A673 (cell line): ENCODE measurements at regions not wholly inside any gene's neighbourhood (a gene's known extent, or its start where the extent isn't known, plus 50 kb on each side); places are given as distances from the start of the nearest gene placed in this dataset.

ENCODE experiments used
- BruUV-seq: library from RNA; stranded (reverse); fragments of 400-500 nt; replicated peaks from 2 replicates; lab custom pipeline; 2021; lab: Mats Ljungman, UMichigan
- CTCF ChIA-PET: fragments of 300-600 bp; sonication (Branson Sonifier 250); formaldehyde crosslinking; loops from one replicate; lab custom pipeline; 2022; ENCODE audit warnings: antibody characterized with exemption; lab: Charles Lee
- POLR2A ChIA-PET: fragments of 300-600 bp; sonication (Branson Sonifier 250); formaldehyde crosslinking; loops from one replicate; lab custom pipeline; 2022; ENCODE audit warnings: antibody characterized with exemption; ENCODE audit not compliant: low non-redundant PET; lab: Charles Lee
- DNase-seq: peaks from one replicate; pipeline ENCODE4 v3.0.0-alpha.2; 2015; ENCODE audit warnings: low spot score
- H3K27ac ChIP-seq: fragments of 200-600 bp; sonication (generic); 2 replicates; pipeline ENCODE4 v1.5.1; 2016; ENCODE audit warnings: mixed run types, low read depth, mild to moderate bottlenecking, mixed read lengths, antibody characterized with exemption, low read length; ENCODE audit not compliant: poor library complexity, severe bottlenecking
- H3K27me3 ChIP-seq: fragments of 200-600 bp; sonication (generic); replicated peaks from 2 replicates; pipeline ENCODE4 v1.6.1; 2017; ENCODE audit warnings: mixed run types, low read depth, mild to moderate bottlenecking, mixed read lengths, antibody characterized with exemption, low read length; ENCODE audit not compliant: insufficient read depth, poor library complexity
- H3K36me3 ChIP-seq: fragments of 200-600 bp; sonication (generic); 2 replicates; pipeline ENCODE4 v1.6.1; 2016; ENCODE audit warnings: mixed run types, mild to moderate bottlenecking, mixed read lengths, antibody characterized with exemption, low read length; ENCODE audit not compliant: insufficient read depth, poor library complexity, severe bottlenecking
- H3K4me1 ChIP-seq: fragments of 200-600 bp; sonication (generic); 2 replicates; pipeline ENCODE4 v1.6.1; 2017; ENCODE audit warnings: mixed run types, mild to moderate bottlenecking, mixed read lengths, antibody characterized with exemption, low read length; ENCODE audit not compliant: insufficient read depth, poor library complexity, severe bottlenecking
- H3K4me3 ChIP-seq: fragments of 200-600 bp; sonication (generic); 2 replicates; pipeline ENCODE4 v1.5.1; 2016; ENCODE audit warnings: low read depth, mixed run types, mild to moderate bottlenecking, mixed read lengths, low read length; ENCODE audit not compliant: poor library complexity, severe bottlenecking
- H3K9me3 ChIP-seq: fragments of 200-600 bp; sonication (generic); 2 replicates; pipeline ENCODE4 v1.6.1; 2016; ENCODE audit warnings: mixed run types, low read depth, mild to moderate bottlenecking, mixed read lengths, antibody characterized with exemption, low read length; ENCODE audit not compliant: poor library complexity, severe bottlenecking
- EZH2 ChIP-seq: fragments of 200-600 bp; sonication (generic); IDR thresholded peaks from 2 replicates; pipeline ENCODE4 v1.6.1; 2017; ENCODE audit warnings: borderline replicate concordance, low read depth, mild to moderate bottlenecking, mixed read lengths, antibody characterized with exemption, low read length; ENCODE audit not compliant: poor library complexity, severe bottlenecking
- intact Hi-C: fragments of 100-400 bp; cut with micrococcal nuclease; formaldehyde crosslinking; loops from one replicate; pipeline ENCODE4 v1.10.0; 2022; ENCODE audit not compliant: unreplicated experiment
- TF ChIP-seq, protein P1 (sequence below): fragments of 300-800, 200-600 bp; sonication (generic); conservative IDR thresholded peaks from 2 replicates; pipeline ENCODE4 v1.5.1; 2017; ENCODE audit warnings: low read depth, mild to moderate bottlenecking, antibody characterized with exemption, low read length, moderate library complexity, mixed read lengths

DNA sequence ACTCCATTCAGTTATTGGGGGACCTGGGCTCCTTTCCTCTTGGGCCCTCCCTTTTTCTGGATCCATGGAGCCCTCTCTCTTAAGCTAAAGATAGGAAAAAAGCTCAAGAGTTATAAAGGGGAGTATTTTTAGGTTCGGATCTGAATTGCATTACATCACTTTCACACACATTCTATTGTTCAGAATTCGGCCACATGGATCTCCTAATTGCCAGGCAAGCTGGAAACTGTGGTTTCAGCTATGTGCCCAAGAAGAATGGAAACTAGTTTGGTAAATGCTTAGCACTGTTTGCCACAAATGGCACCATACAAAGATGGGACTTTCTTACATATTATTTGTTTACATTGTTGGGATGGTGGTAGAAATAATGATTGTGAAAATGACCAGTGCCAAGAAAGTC, 145.6 kb downstream of the LRIG3 start:
- intact Hi-C loops = no loop called here
- no peak for DNase-seq
- H3K27me3 ChIP-seq = no peaks in the 10 kb centered on the region
- no TSS peak for BruUV-seq
- H3K4me1 ChIP-seq = no peaks in the 10 kb centered on the region
- H3K27ac ChIP-seq = no peak overlapping the region
- no peaks in the 10 kb centered on the region for H3K9me3 ChIP-seq
- TF ChIP-seq, protein P1, sequence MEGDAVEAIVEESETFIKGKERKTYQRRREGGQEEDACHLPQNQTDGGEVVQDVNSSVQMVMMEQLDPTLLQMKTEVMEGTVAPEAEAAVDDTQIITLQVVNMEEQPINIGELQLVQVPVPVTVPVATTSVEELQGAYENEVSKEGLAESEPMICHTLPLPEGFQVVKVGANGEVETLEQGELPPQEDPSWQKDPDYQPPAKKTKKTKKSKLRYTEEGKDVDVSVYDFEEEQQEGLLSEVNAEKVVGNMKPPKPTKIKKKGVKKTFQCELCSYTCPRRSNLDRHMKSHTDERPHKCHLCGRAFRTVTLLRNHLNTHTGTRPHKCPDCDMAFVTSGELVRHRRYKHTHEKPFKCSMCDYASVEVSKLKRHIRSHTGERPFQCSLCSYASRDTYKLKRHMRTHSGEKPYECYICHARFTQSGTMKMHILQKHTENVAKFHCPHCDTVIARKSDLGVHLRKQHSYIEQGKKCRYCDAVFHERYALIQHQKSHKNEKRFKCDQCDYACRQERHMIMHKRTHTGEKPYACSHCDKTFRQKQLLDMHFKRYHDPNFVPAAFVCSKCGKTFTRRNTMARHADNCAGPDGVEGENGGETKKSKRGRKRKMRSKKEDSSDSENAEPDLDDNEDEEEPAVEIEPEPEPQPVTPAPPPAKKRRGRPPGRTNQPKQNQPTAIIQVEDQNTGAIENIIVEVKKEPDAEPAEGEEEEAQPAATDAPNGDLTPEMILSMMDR = no peak
- no peak for TF ChIP-seq EZH2
- no peaks in the 10 kb centered on the region for H3K36me3 ChIP-seq
- ChIA-PET POLR2A (no interaction called here), CTCF (no interaction called here)
- H3K4me3 ChIP-seq = no peak overlapping the region

DNA sequence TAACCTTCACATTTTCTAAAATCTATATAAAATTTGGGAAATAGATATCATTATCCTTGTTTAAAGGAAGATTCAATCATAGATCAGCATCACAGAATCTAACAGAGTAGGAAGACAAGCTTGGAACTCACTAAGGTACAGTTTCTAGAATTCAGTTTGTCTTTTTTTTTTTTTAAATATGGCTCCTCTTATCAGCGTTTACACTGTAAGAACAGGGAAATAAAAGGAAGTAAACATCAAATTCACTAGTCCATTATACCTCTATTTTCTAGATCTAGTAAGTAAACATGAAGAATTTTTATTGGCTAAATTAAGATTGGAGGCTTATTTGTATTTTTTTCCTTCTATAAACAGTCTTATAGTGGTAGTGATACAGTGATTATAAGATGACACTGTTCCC, 144.9 kb downstream of the LRIG3 start:
- ChIA-PET CTCF (no interaction called here), POLR2A (no interaction called here)
- Histone ChIP-seq H3K4me1 (no peaks in the 10 kb centered on the region), H3K9me3 (no peaks in the 10 kb centered on the region), H3K36me3 (no peaks in the 10 kb centered on the region), H3K4me3 (no peak overlapping the region), H3K27me3 (no peaks in the 10 kb centered on the region), H3K27ac (no peak overlapping the region)
- no peak for TF ChIP-seq EZH2
- TF ChIP-seq, protein P1 = no peak
- intact Hi-C loops = no loop called here
- no TSS peak for BruUV-seq
- no peak for DNase-seq

DNA sequence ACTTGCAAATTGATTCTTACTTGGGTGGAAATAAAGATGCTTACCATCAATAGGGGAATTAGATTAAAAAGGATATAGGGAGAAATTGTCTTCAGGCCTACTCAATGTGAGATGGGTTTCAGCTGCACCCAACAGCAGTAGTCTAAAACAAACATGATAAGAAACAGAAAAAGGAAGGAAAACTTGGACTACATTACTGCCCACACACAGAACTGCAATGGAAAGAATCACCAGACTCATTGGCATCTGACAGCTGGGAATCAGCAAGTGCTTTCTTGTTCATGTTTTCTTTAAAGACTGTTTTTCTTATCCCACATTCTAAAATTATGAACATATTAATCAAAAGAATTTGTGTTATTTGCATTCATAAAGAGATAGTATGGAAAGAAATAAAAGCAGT, 144.2 kb downstream of the LRIG3 start:
- DNase-seq = no peak
- no peak overlapping the region for H3K4me3 ChIP-seq
- H3K27ac ChIP-seq = no peak overlapping the region
- ChIA-PET POLR2A (no interaction called here), CTCF (no interaction called here)
- no peaks in the 10 kb centered on the region for H3K36me3 ChIP-seq
- TF ChIP-seq, protein P1 = no peak
- no peak for TF ChIP-seq EZH2
- no TSS peak for BruUV-seq
- intact Hi-C loops = no loop called here
- no peaks in the 10 kb centered on the region for H3K27me3 ChIP-seq
- H3K9me3 ChIP-seq = no peaks in the 10 kb centered on the region
- no peaks in the 10 kb centered on the region for H3K4me1 ChIP-seq
